WTC11 (cell line): ENCODE measurements at regions not wholly inside any gene's neighbourhood (a gene's known extent, or its start where the extent isn't known, plus 50 kb on each side); places are given as distances from the start of the nearest gene placed in this dataset.

Experiments used
- ATAC-seq: fragments of 200-7000 bp; cut with Tn5 transposase; 2 replicates; pipeline ENCODE4 v1.10.0; 2021; ENCODE audit warnings: mild to moderate bottlenecking, moderate library complexity
- CTCF ChIA-PET: fragments of 300-600 bp; sonication (Branson Sonifier 250); formaldehyde crosslinking; loops from one replicate; lab custom pipeline; 2021; ENCODE audit warnings: antibody characterized with exemption; lab: Charles Lee
- POLR2A ChIA-PET: fragments of 350-600 bp; sonication (Branson Sonifier 250); formaldehyde crosslinking; loops from one replicate; lab custom pipeline; 2021; ENCODE audit warnings: antibody characterized with exemption; lab: Charles Lee
- DNase-seq: peaks from one replicate; pipeline ENCODE4 v3.0.0; 2021; ENCODE audit warnings: low spot score
- H3K27ac Mint-ChIP-seq: 2 replicates; pipeline ENCODE4 v1.8.0; 2021; ENCODE audit warnings: mixed read lengths
- H3K27me3 Mint-ChIP-seq: 2 replicates; pipeline ENCODE4 v1.8.0; 2021; ENCODE audit warnings: low read depth, mild to moderate bottlenecking, moderate library complexity, mixed read lengths
- H3K36me3 Mint-ChIP-seq: 2 replicates; pipeline ENCODE4 v1.8.0; 2021; ENCODE audit warnings: mixed read lengths
- H3K4me1 Mint-ChIP-seq: 2 replicates; pipeline ENCODE4 v1.8.0; 2022; ENCODE audit warnings: mixed read lengths
- H3K4me3 Mint-ChIP-seq: 2 replicates; pipeline ENCODE4 v1.8.0; 2021; ENCODE audit warnings: mild to moderate bottlenecking, moderate library complexity, mixed read lengths
- H3K9me3 Mint-ChIP-seq: 2 replicates; pipeline ENCODE4 v1.8.0; 2021; ENCODE audit warnings: mixed read lengths
- ATF6 ChIP-seq: sonication (generic); formaldehyde crosslinking; IDR thresholded peaks from 2 replicates; pipeline ENCODE4 v1.8.1; 2023; ENCODE audit warnings: mild to moderate bottlenecking, missing genetic modification reagents
- E2F4 ChIP-seq: sonication (generic); formaldehyde crosslinking; IDR thresholded peaks from 2 replicates; pipeline ENCODE4 v1.8.1; 2022; ENCODE audit warnings: low read depth, mild to moderate bottlenecking, moderate library complexity, missing genetic modification reagents, borderline replicate concordance
- FOXK1 ChIP-seq: sonication (generic); formaldehyde crosslinking; IDR thresholded peaks from 2 replicates; pipeline ENCODE4 v1.8.0; 2022; ENCODE audit warnings: mild to moderate bottlenecking, moderate library complexity, missing genetic modification reagents
- FOXP1 ChIP-seq: sonication (generic); formaldehyde crosslinking; IDR thresholded peaks from 2 replicates; pipeline ENCODE4 v1.8.0; 2022; ENCODE audit warnings: missing genetic modification reagents, mild to moderate bottlenecking, moderate library complexity, borderline replicate concordance
- JUN ChIP-seq: sonication (generic); formaldehyde crosslinking; IDR thresholded peaks from 2 replicates; pipeline ENCODE4 v1.8.0; 2023; ENCODE audit warnings: mild to moderate bottlenecking, missing genetic modification reagents
- PRDM15 ChIP-seq: sonication (generic); formaldehyde crosslinking; IDR thresholded peaks from 2 replicates; pipeline ENCODE4 v1.8.0; 2022; ENCODE audit warnings: missing genetic modification reagents
- RORB ChIP-seq: fragments of 250-450 bp; sonication (Bioruptor Pico); IDR thresholded peaks from 2 replicates; pipeline ENCODE4 v1.9.0; 2021; ENCODE audit warnings: mild to moderate bottlenecking
- SOX15 ChIP-seq: fragments of 250-450 bp; sonication (Bioruptor Pico); IDR thresholded peaks from 2 replicates; pipeline ENCODE4 v1.9.0; 2021; ENCODE audit warnings: mild to moderate bottlenecking
- TEAD4 ChIP-seq: sonication (generic); formaldehyde crosslinking; IDR thresholded peaks from 2 replicates; pipeline ENCODE4 v1.8.0; 2022; ENCODE audit warnings: mild to moderate bottlenecking, missing genetic modification reagents
- ZBTB21 ChIP-seq: sonication (generic); formaldehyde crosslinking; IDR thresholded peaks from 2 replicates; pipeline ENCODE4 v1.8.1; 2023; ENCODE audit warnings: mild to moderate bottlenecking, missing genetic modification reagents, borderline replicate concordance
- ZNF121 ChIP-seq: sonication (generic); formaldehyde crosslinking; IDR thresholded peaks from 2 replicates; pipeline ENCODE4 v1.8.0; 2023; ENCODE audit warnings: missing genetic modification reagents
- ZNF232 ChIP-seq: sonication (generic); formaldehyde crosslinking; IDR thresholded peaks from 2 replicates; pipeline ENCODE4 v1.8.0; 2022; ENCODE audit warnings: mild to moderate bottlenecking, missing genetic modification reagents
- ZNF416 ChIP-seq: fragments of 250-450 bp; sonication (Bioruptor Pico); IDR thresholded peaks from 2 replicates; pipeline ENCODE4 v1.9.0; 2021; ENCODE audit warnings: mild to moderate bottlenecking, inconsistent platforms
- ZNF425 ChIP-seq: fragments of 250-450 bp; sonication (Bioruptor Pico); conservative IDR thresholded peaks from 2 replicates; pipeline ENCODE4 v1.9.0; 2021; ENCODE audit warnings: mild to moderate bottlenecking
- ZNF671 ChIP-seq: fragments of 250-450 bp; sonication (Bioruptor Pico); IDR thresholded peaks from 2 replicates; pipeline ENCODE4 v1.8.0; 2021; ENCODE audit warnings: mild to moderate bottlenecking
- TF ChIP-seq, protein P1 (sequence below): fragments of 250-450 bp; sonication (Bioruptor Pico); IDR thresholded peaks from 2 replicates; pipeline ENCODE4 v1.9.0; 2021; ENCODE audit warnings: mild to moderate bottlenecking
- TF ChIP-seq, protein P2 (sequence below): sonication (generic); formaldehyde crosslinking; IDR thresholded peaks from 2 replicates; pipeline ENCODE4 v1.8.1; 2023; ENCODE audit warnings: mild to moderate bottlenecking, missing genetic modification reagents, moderate library complexity
- TF ChIP-seq, protein P3 (sequence below): sonication (generic); formaldehyde crosslinking; IDR thresholded peaks from 2 replicates; pipeline ENCODE4 v1.8.1; 2022; ENCODE audit warnings: mild to moderate bottlenecking, missing genetic modification reagents, moderate library complexity, borderline replicate concordance

DNA sequence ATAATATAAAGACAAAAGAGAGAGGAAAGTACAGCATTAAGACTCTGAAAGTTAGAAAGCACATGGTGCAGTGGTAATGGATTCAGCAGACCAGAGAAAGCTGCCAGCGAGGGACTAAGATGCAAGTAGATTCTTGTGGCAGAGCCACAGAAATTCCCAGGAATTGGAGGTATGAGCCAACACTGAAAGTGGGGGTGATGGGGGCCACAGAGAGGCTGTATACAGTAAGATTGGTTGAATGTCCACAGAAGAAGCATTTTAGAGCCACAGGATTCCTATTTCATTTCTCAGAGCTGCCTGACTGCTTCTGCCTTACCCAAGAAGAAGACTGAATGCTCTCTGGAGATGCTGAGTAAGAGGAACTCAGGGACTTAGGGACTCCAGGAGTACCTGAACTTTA, 295.0 kb downstream of the LMO7 start (continued):
- TF ChIP-seq PRDM15 (CRISPR knock-in tag), result no peak
- TF ChIP-seq, all 79 proteins: peak for 0

GRCh38 chr13:75929076-75929475, 292.9 kb downstream of the LMO7 start:
- DNase-seq (no peak), ATAC-seq (no peak)
- no peaks in the 10 kb centered on the region for H3K4me1 Mint-ChIP-seq
- CTCF ChIA-PET, result no interaction called here
- H3K9me3 Mint-ChIP-seq, result peaks cover 17% of the 10 kb centered on the region
- no peak overlapping the region for H3K4me3 Mint-ChIP-seq
- H3K27ac Mint-ChIP-seq, result no peak overlapping the region
- TF ChIP-seq SOX15 (CRISPR knock-in tag), result no peak
- no peak for TF ChIP-seq ZNF425
- TF ChIP-seq FOXK1 (CRISPR knock-in tag), result no peak
- TF ChIP-seq ZNF416, result no peak
- no peak for TF ChIP-seq JUN (CRISPR knock-in tag)
- TF ChIP-seq ATF6 (CRISPR knock-in tag), result no peak
- no peak for TF ChIP-seq E2F4 (CRISPR knock-in tag)
- no peak for TF ChIP-seq ZNF232
- TF ChIP-seq, protein P1, sequence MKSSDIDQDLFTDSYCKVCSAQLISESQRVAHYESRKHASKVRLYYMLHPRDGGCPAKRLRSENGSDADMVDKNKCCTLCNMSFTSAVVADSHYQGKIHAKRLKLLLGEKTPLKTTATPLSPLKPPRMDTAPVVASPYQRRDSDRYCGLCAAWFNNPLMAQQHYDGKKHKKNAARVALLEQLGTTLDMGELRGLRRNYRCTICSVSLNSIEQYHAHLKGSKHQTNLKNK (CRISPR knock-in tag), result no peak
- TF ChIP-seq TEAD4 (CRISPR knock-in tag), result no peak
- POLR2A ChIA-PET, result no interaction called here
- no peaks in the 10 kb centered on the region for H3K36me3 Mint-ChIP-seq
- H3K27me3 Mint-ChIP-seq, result no peaks in the 10 kb centered on the region

GRCh38 chr13:75927183-75927669, 291.1 kb downstream of the LMO7 start:
- Mint-ChIP-seq H3K4me1 (no peaks in the 10 kb centered on the region), H3K27ac (no peak overlapping the region), H3K27me3 (no peaks in the 10 kb centered on the region)
- DNase-seq, result no peak
- TF ChIP-seq, protein P2, sequence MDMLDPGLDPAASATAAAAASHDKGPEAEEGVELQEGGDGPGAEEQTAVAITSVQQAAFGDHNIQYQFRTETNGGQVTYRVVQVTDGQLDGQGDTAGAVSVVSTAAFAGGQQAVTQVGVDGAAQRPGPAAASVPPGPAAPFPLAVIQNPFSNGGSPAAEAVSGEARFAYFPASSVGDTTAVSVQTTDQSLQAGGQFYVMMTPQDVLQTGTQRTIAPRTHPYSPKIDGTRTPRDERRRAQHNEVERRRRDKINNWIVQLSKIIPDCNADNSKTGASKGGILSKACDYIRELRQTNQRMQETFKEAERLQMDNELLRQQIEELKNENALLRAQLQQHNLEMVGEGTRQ, result no peak
- TF ChIP-seq, protein P3, sequence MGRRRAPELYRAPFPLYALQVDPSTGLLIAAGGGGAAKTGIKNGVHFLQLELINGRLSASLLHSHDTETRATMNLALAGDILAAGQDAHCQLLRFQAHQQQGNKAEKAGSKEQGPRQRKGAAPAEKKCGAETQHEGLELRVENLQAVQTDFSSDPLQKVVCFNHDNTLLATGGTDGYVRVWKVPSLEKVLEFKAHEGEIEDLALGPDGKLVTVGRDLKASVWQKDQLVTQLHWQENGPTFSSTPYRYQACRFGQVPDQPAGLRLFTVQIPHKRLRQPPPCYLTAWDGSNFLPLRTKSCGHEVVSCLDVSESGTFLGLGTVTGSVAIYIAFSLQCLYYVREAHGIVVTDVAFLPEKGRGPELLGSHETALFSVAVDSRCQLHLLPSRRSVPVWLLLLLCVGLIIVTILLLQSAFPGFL, result no peak
- TF ChIP-seq RORB (CRISPR knock-in tag) (no peak), ZNF425 (no peak), FOXP1 (CRISPR knock-in tag) (no peak), ZBTB21 (CRISPR knock-in tag) (no peak), ZNF671 (CRISPR knock-in tag) (no peak), ZNF121 (CRISPR knock-in tag) (no peak)
- TF ChIP-seq, all 79 proteins: peak for 0
- no peak for ATAC-seq
- CTCF ChIA-PET, result no interaction called here
- H3K4me3 Mint-ChIP-seq, result no peak overlapping the region
- H3K9me3 Mint-ChIP-seq, result peaks cover 17% of the 10 kb centered on the region
- no peaks in the 10 kb centered on the region for H3K36me3 Mint-ChIP-seq
- POLR2A ChIA-PET, result no interaction called here
